ENCODE measurements at regions not wholly inside any gene's neighbourhood (a gene's known extent, or its start where the extent isn't known, plus 50 kb on each side); places are given as distances from the start of the nearest gene placed in this dataset.
A peak's percentile ranks its signal among the peaks of the same experiment; 100 is the strongest.

- H2AFZ ChIP-seq (ENCODE audit: low read length) = no peak overlapping the region
- no peaks in the 10 kb centered on the region for H3K27me3 ChIP-seq (ENCODE audit: insufficient read depth, low read length)
- no peak overlapping the region for H3K9ac ChIP-seq (ENCODE audit: low read length)
- no peaks in the 10 kb centered on the region for H3K9me2 ChIP-seq (ENCODE audit: low read depth, low read length)
- H3K9me3 ChIP-seq (ENCODE audit: low read length) = 0 out of 2 replicates have a peak, but pooled peaks cover 4% of the 10 kb centered on the region
- TF ChIP-seq EZH2 (IDR thresholded peaks at IDR 0.05; ENCODE audit: borderline replicate concordance, low read length) = no peak
- TF ChIP-seq CTCF (IDR thresholded peaks at IDR 0.05; ENCODE audit: low read length) = peak; percentile 53; the same call in 1 of the 2 replicates
- no peaks in the 10 kb centered on the region for H3K79me2 ChIP-seq (ENCODE audit: insufficient read depth, low read length)
- no peaks in the 10 kb centered on the region for H3F3A ChIP-seq (ENCODE audit: insufficient read depth, low read length)
- no peaks in the 10 kb centered on the region for H4K20me1 ChIP-seq (ENCODE audit: insufficient read depth, low read length)
- peak overlapping the region; percentile 33; the same call in 1 of the 2 replicates for H3K4me2 ChIP-seq (ENCODE audit: low read length)
- no peak overlapping the region for H3K27ac ChIP-seq (ENCODE audit: low read depth, low read length, poor library complexity, severe bottlenecking)
- H3K4me1 ChIP-seq (ENCODE audit: insufficient read depth, low read length, severe bottlenecking) = peaks cover 26% of the 10 kb centered on the region
- H3K36me3 ChIP-seq (ENCODE audit: insufficient read depth, low read length) = no peaks in the 10 kb centered on the region
- H3K4me3 ChIP-seq (ENCODE audit: low read depth, low read length, poor library complexity, severe bottlenecking) = no peak overlapping the region
Observed at GRCh38 chr1:172778456-172779455, 119.9 kb downstream of the FASLG start.

- 0 out of 2 replicates have a peak, but pooled peaks cover 5% of the 10 kb centered on the region for H3K9me3 ChIP-seq (ENCODE audit: low read length)
- no peaks in the 10 kb centered on the region for H3K36me3 ChIP-seq (ENCODE audit: insufficient read depth, low read length)
- H3K4me2 ChIP-seq (ENCODE audit: low read length) = no peak overlapping the region; the same call in 1 of the 2 replicates
- H3K4me3 ChIP-seq (ENCODE audit: low read depth, low read length, poor library complexity, severe bottlenecking) = no peak overlapping the region
- H3F3A ChIP-seq (ENCODE audit: insufficient read depth, low read length) = no peaks in the 10 kb centered on the region
- H2AFZ ChIP-seq (ENCODE audit: low read length) = no peak overlapping the region
- no peaks in the 10 kb centered on the region for H4K20me1 ChIP-seq (ENCODE audit: insufficient read depth, low read length)
- H3K9me2 ChIP-seq (ENCODE audit: low read depth, low read length) = no peaks in the 10 kb centered on the region
- TF ChIP-seq CTCF (IDR thresholded peaks at IDR 0.05; ENCODE audit: low read length) = no peak
- TF ChIP-seq EZH2 (IDR thresholded peaks at IDR 0.05; ENCODE audit: borderline replicate concordance, low read length) = no peak
- H3K9ac ChIP-seq (ENCODE audit: low read length) = no peak overlapping the region
- H3K4me1 ChIP-seq (ENCODE audit: insufficient read depth, low read length, severe bottlenecking) = peaks cover 26% of the 10 kb centered on the region
- H3K27ac ChIP-seq (ENCODE audit: low read depth, low read length, poor library complexity, severe bottlenecking) = no peak overlapping the region
- no peaks in the 10 kb centered on the region for H3K27me3 ChIP-seq (ENCODE audit: insufficient read depth, low read length)
- no peaks in the 10 kb centered on the region for H3K79me2 ChIP-seq (ENCODE audit: insufficient read depth, low read length)
Observed at GRCh38 chr1:172779491-172779890, 120.6 kb downstream of the FASLG start.

- no peak overlapping the region for H3K4me3 ChIP-seq (ENCODE audit: low read depth, low read length, poor library complexity, severe bottlenecking)
- 0 out of 2 replicates have a peak, but pooled peaks cover 5% of the 10 kb centered on the region for H3K9me3 ChIP-seq (ENCODE audit: low read length)
- H3K27ac ChIP-seq (ENCODE audit: low read depth, low read length, poor library complexity, severe bottlenecking) = no peak overlapping the region
- H3F3A ChIP-seq (ENCODE audit: insufficient read depth, low read length) = no peaks in the 10 kb centered on the region
- no peak overlapping the region for H2AFZ ChIP-seq (ENCODE audit: low read length)
- H4K20me1 ChIP-seq (ENCODE audit: insufficient read depth, low read length) = no peaks in the 10 kb centered on the region
- H3K9ac ChIP-seq (ENCODE audit: low read length) = no peak overlapping the region
- peaks cover 26% of the 10 kb centered on the region for H3K4me1 ChIP-seq (ENCODE audit: insufficient read depth, low read length, severe bottlenecking)
- peak overlapping the region; percentile 30; the same call in 1 of the 2 replicates for H3K4me2 ChIP-seq (ENCODE audit: low read length)
- H3K36me3 ChIP-seq (ENCODE audit: insufficient read depth, low read length) = no peaks in the 10 kb centered on the region
- no peak for TF ChIP-seq EZH2 (IDR thresholded peaks at IDR 0.05; ENCODE audit: borderline replicate concordance, low read length)
- no peaks in the 10 kb centered on the region for H3K27me3 ChIP-seq (ENCODE audit: insufficient read depth, low read length)
- H3K79me2 ChIP-seq (ENCODE audit: insufficient read depth, low read length) = no peaks in the 10 kb centered on the region
- H3K9me2 ChIP-seq (ENCODE audit: low read depth, low read length) = no peaks in the 10 kb centered on the region
Observed at GRCh38 chr1:172781513-172782140, 122.7 kb downstream of the FASLG start.
